ENCODE measurements at regions not wholly inside any gene's neighbourhood (a gene's known extent, or its start where the extent isn't known, plus 50 kb on each side); places are given as distances from the start of the nearest gene placed in this dataset.

- TF ChIP-seq CTCF (IDR thresholded peaks at IDR 0.05; ENCODE audit: low read length) = no peak
- TF ChIP-seq EZH2 (IDR thresholded peaks at IDR 0.05; ENCODE audit: borderline replicate concordance, low read length) = no peak
Measured at GRCh38 chrX:13112499-13112898, 68.1 kb upstream of the FAM9C start.

All from OCI-LY1 (cell line).